ENCODE measurements at regions not wholly inside any gene's neighbourhood (a gene's known extent, or its start where the extent isn't known, plus 50 kb on each side); places are given as distances from the start of the nearest gene placed in this dataset.

DNA sequence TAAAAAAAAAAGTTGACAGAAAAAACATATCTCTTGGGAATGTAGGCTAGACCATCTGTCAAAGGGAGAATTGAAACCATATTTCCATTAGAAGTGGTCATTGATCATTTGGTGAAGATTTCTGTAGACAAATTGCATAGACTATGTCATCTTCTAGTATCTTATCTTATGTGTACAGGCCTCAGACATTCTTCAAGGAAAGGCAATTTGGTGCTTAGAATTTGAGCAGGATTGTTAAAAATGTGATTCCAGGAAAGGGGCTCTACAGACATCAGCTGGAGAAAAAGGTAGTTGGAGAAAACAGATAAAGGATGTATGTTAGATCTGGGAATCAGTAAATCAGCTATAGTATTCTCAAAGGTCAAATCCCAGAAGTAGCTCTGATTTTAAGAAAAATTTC is 627.1 kb downstream of the TMTC2 start:
- no peaks in the 10 kb centered on the region for H3K4me1 Mint-ChIP-seq
- no peak for TF ChIP-seq CTCF (IDR thresholded peaks at IDR 0.05)
- H3K4me3 ChIP-seq (ENCODE audit: low read length), result no peak overlapping the region
- H3K4me1 ChIP-seq (ENCODE audit: control insufficient read depth, insufficient read depth, low read length), result no peaks in the 10 kb centered on the region
- intact Hi-C loops (cut with micrococcal nuclease), result no loop called here
- H3K27me3 ChIP-seq (ENCODE audit: control insufficient read depth, insufficient read depth, low read length), result no peaks in the 10 kb centered on the region
- H3K27me3 Mint-ChIP-seq (ENCODE audit: low read depth in 2 of 2), result no peaks in the 10 kb centered on the region
- no peaks in the 10 kb centered on the region for H3K36me3 ChIP-seq (ENCODE audit: control insufficient read depth, insufficient read depth, low read length)
- H3K9me3 ChIP-seq (ENCODE audit: control insufficient read depth, insufficient read depth, low read length), result no peaks in the 10 kb centered on the region
- no peak overlapping the region for H3K4me3 Mint-ChIP-seq
- DNase-seq, result no peak
- H3K27ac Mint-ChIP-seq, result no peak overlapping the region
- no peak overlapping the region for H3K27ac ChIP-seq (ENCODE audit: low read length)
- ATAC-seq, result no peak
- no peaks in the 10 kb centered on the region for H3K36me3 Mint-ChIP-seq
- peaks cover 6 to 7% of the 10 kb centered on the region in 2 donors for H3K9me3 Mint-ChIP-seq

DNA sequence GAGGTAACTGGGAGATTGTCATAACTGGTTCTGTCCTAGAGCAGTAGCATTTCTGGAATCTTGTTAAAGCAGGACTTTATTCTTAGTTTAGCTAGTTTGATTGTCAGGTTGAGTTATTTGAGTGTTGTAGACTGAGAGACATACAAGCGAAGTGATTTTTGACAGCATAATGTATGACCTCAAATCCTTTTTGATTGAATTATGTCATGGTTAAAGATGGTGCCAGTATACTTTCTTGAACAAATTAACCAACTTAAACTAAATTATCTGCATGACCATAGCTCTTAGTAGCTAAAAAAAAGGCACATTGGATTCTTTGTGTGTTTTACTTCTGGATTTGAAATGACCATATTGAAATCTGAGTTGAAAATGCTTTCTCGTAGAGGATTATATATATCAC is 626.6 kb downstream of the TMTC2 start:
- Histone ChIP-seq H3K27me3 (ENCODE audit: control insufficient read depth, insufficient read depth, low read length) (no peaks in the 10 kb centered on the region), H3K4me1 (ENCODE audit: control insufficient read depth, insufficient read depth, low read length) (no peaks in the 10 kb centered on the region), H3K27ac (ENCODE audit: low read length) (no peak overlapping the region), H3K36me3 (ENCODE audit: control insufficient read depth, insufficient read depth, low read length) (no peaks in the 10 kb centered on the region), H3K9me3 (ENCODE audit: control insufficient read depth, insufficient read depth, low read length) (no peaks in the 10 kb centered on the region), H3K4me3 (ENCODE audit: low read length) (no peak overlapping the region)
- Mint-ChIP-seq H3K27me3 (ENCODE audit: low read depth in 2 of 2) (no peaks in the 10 kb centered on the region), H3K9me3 (peaks cover 6 to 9% of the 10 kb centered on the region in 2 donors), H3K36me3 (no peaks in the 10 kb centered on the region), H3K27ac (no peak overlapping the region), H3K4me1 (no peaks in the 10 kb centered on the region), H3K4me3 (no peak overlapping the region)
- DNase-seq (no peak), ATAC-seq (no peak)
- TF ChIP-seq CTCF (IDR thresholded peaks at IDR 0.05), result no peak
- WGBS (ENCODE audit: insufficient coverage), result 77% methylated on average over 1 of the region's 2 CpGs
- intact Hi-C loops (cut with micrococcal nuclease), result no loop called here

GRCh38 chr12:83276904-83277303 is 590.2 kb downstream of the TMTC2 start:
- Mint-ChIP-seq H3K9me3 (peaks cover 14 to 15% of the 10 kb centered on the region in 2 donors), H3K27ac (no peak overlapping the region), H3K4me1 (no peaks in the 10 kb centered on the region), H3K4me3 (no peak overlapping the region), H3K36me3 (no peaks in the 10 kb centered on the region), H3K27me3 (ENCODE audit: low read depth in 2 of 2) (no peaks in the 10 kb centered on the region)
- no peak for TF ChIP-seq CTCF (IDR thresholded peaks at IDR 0.05)
- WGBS (ENCODE audit: insufficient coverage), result no CpG with 5 or more reads among the region's 1 CpG
- intact Hi-C loops (cut with micrococcal nuclease), result no loop called here
- Histone ChIP-seq H3K4me1 (ENCODE audit: control insufficient read depth, insufficient read depth, low read length) (no peaks in the 10 kb centered on the region), H3K36me3 (ENCODE audit: control insufficient read depth, insufficient read depth, low read length) (no peaks in the 10 kb centered on the region), H3K9me3 (ENCODE audit: control insufficient read depth, insufficient read depth, low read length) (no peaks in the 10 kb centered on the region), H3K27ac (ENCODE audit: low read length) (no peak overlapping the region), H3K27me3 (ENCODE audit: control insufficient read depth, insufficient read depth, low read length) (no peaks in the 10 kb centered on the region), H3K4me3 (ENCODE audit: low read length) (no peak overlapping the region)
- ATAC-seq (no peak), DNase-seq (no peak)

- no peaks in the 10 kb centered on the region for H3K36me3 ChIP-seq (ENCODE audit: control insufficient read depth, insufficient read depth, low read length)
- no peak overlapping the region for H3K27ac ChIP-seq (ENCODE audit: low read length)
- Mint-ChIP-seq H3K27ac (no peak overlapping the region), H3K27me3 (ENCODE audit: low read depth in 2 of 2) (no peaks in the 10 kb centered on the region), H3K9me3 (peaks cover 13 to 18% of the 10 kb centered on the region in 2 donors), H3K4me3 (no peak overlapping the region), H3K4me1 (no peaks in the 10 kb centered on the region), H3K36me3 (no peaks in the 10 kb centered on the region)
- H3K4me3 ChIP-seq (ENCODE audit: low read length), result no peak overlapping the region
- intact Hi-C loops (cut with micrococcal nuclease), result no loop called here
- TF ChIP-seq CTCF (IDR thresholded peaks at IDR 0.05), result no peak
- no peak for ATAC-seq
- H3K4me1 ChIP-seq (ENCODE audit: control insufficient read depth, insufficient read depth, low read length), result no peaks in the 10 kb centered on the region
- 79% methylated on average over 2 of the region's 2 CpGs for whole genome bisulfite sequencing (ENCODE audit: insufficient coverage)
- H3K27me3 ChIP-seq (ENCODE audit: control insufficient read depth, insufficient read depth, low read length), result no peaks in the 10 kb centered on the region
- no peaks in the 10 kb centered on the region for H3K9me3 ChIP-seq (ENCODE audit: control insufficient read depth, insufficient read depth, low read length)
- DNase-seq, result no peak
These were observed 584.5 kb downstream of the TMTC2 start for GRCh38 chr12:83271201-83271600.

Measured in natural killer cell (primary cell).